ENCODE measurements at regions not wholly inside any gene's neighbourhood (a gene's known extent, or its start where the extent isn't known, plus 50 kb on each side); places are given as distances from the start of the nearest gene placed in this dataset.
"Not testable (repeated sequence)": the region's sequence is repeated elsewhere in the genome, so short reads cannot be mapped to it uniquely, and the experiment has no call there.

DNA sequence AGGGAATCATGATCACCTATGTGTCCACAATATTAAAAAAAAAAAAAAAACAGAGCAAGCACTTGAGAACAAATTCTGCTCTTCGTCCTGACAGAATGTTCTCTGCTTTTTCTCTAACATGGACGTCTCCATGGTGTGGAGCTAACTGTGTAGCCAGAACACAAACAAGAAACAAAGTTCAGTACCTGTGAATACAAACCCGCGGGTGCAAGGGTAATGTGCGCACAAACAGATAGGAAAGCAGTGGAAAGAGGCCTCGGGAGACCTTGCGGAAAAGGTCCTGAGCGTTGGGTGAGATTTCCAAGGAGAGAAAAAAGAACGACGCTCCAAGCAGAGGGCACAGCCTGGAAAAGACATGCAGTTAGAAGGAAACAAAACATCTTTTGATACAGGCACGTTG lies 92.0 kb upstream of the TBL1X start:
- DNase-seq (ENCODE audit: extremely low read depth in 1 of 2, low read depth in 1 of 2), result no peak

DNA sequence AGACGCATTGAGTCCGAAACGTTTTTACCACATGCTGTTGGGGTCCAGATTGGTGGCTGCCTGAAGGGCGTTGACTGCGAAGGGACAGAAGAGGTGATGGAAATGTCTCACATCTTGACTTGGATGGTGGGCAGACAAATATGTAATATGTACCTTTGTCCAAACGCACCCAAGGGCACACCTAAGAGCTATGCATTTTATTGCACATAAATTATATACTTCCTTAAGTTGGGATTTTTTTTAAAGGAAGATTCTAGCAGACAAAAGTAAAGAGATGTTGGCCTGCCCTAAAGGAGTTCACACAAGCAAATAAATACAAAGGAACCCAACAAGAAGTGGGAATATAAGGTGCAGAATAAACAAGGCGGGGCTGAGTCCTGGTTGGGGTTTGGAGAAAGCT lies 91.1 kb upstream of the TBL1X start:
- DNase-seq (ENCODE audit: extremely low read depth in 1 of 2, low read depth in 1 of 2), result no peak

DNA sequence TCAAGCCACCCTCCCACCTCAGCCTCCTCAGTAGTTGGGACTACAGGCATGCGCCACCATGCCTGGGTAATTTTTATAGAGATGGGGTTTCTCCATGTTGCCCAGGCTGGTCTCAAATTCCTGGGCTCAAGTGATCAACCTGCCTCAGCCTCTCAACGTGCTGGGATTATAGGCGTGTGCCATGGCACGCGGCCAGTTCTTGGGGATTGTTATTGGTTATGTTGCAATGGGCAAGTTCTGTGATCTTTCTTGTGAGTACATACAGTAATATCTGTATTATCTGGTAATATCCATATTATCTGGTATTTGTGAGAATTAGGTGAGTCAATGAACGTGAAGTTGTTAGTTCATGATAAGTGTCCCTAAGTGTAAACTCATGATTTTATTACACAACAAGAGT lies 90.3 kb upstream of the TBL1X start:
- no peak for DNase-seq (ENCODE audit: extremely low read depth in 1 of 2, low read depth in 1 of 2)

DNA sequence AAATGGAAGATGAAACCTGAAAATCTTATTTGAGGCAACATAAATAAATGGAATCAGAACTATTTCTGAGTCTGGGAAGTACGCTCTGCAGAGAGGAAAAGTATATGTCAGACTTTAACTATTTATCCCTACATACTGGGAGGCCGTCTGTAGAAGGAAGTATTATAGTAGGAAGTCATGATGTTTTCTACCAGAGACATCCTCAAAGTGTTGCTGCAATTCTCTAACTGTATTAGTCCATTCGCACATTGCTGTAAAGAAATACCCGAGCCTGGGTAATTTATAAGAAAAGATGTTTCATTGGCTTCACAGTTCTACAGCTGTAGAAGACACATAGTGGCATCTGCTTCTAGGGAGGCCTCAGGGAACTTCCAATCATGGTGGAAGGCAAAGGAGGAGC lies 88.7 kb upstream of the TBL1X start:
- no peak for DNase-seq (ENCODE audit: extremely low read depth in 1 of 2, low read depth in 1 of 2)

DNA sequence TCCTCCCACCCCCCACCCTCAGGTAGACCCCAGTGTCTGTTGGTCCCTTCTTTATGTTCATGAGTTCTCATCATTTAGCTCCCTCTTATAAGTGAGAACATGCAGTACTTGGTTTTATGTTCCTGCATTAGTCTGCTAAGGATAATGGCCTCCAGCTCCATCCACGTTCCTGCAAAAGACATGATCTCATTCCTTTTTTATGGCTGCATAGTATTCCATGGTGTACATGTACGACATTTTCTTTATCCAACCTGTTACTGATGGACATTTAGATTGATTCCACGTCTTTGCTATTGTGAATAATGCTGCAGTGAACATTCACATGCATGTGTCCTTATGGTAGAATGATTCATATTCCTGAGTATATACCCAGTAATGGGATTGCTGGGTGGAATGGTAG lies 87.6 kb upstream of the TBL1X start:
- DNase-seq (ENCODE audit: extremely low read depth in 1 of 2, low read depth in 1 of 2), result not testable (repeated sequence)

DNA sequence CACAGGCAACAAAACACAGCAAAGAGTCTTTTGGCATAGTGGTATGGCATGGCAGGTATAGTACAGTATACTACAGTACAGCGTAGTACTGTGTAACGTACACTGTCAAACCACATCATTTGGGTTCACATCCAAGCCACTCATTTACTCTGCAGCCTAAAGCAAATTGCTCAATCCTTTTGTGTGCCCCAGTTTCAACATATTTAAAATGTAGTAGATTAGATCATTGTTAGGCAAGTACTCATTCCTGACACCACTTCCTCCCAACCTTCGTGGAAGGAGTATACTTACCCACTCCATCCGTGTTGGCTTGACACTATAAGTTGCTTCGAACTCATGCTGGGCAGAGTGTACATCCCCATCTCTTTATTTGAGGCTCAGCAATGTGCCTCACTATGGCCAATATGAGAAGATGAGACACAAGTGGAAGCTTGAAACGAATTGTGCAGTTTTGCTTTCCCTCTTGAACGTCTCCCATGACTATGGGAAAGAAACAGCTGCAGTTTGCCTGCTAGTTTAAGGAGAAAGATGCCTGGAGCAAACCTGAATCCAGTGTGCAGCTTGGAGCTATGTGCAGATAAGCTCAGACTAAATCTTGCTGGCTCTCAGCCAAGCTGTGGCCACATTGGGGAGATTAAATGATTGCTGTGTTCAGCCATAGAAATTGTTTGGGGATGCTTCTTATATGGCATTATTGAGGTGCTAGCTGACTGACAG lies 85.7 kb upstream of the TBL1X start:
- DNase-seq (ENCODE audit: extremely low read depth in 1 of 2, low read depth in 1 of 2), result no peak

DNA sequence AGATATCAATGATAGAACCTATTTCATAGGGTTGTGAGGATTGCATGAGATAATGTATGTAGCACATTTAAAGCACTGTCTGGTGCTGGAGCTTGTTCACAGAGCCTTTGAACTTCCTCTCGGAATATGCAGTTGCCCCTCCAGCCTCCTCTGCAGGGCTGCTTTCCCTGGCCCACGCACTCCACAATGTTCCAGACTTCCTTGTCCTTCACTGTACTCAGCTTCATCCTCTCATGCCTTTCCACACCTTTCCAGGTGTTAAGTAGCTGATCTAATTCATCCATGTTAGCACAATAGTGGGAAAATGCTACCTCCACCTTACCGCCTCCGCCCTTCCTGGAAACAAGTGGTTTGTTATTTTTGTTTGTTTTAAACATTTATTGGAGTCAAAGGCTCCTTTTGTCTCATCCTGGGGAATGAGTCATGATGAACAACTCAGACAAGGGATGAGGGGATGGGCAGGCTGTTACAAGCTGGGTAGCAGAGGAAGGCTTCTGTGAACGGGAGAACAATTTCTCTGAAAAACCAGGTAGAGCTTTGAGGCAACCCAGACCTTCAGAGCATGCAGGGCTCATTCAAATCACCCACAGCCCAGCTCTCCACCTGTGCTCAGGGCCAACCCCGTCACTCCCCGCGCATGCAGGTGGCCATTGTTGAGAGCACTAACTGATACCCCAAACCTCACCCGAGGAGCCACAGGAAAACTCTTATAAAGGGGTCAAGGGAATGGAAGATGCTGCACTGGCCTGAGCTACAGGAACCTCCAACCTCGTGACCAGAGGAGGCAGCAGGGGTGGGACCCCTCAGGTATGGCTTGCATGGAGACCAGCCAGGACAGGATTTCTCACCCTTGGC lies 84.9 kb upstream of the TBL1X start:
- no peak for DNase-seq (ENCODE audit: extremely low read depth in 1 of 2, low read depth in 1 of 2)

DNA sequence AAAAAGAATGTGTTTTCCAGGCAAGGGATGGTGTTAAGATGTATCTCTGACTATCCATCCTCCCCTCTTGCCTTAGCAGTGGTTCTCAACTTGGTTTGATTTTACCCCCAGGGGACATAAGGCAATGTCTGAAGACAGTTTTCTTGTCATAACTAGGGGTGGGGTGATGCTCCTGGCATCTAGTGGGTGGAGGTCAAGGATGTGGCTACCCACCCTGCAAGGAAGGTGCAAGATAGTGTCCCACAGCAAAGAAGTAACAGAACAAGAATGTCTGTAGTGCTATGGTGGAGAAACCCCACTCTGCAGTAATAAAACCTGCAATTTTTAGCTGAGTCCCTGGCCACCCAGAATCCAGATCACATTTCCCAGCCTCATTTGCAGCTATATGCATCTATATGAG lies 81.2 kb upstream of the TBL1X start:
- DNase-seq (ENCODE audit: extremely low read depth in 1 of 2, low read depth in 1 of 2), result no peak

DNA sequence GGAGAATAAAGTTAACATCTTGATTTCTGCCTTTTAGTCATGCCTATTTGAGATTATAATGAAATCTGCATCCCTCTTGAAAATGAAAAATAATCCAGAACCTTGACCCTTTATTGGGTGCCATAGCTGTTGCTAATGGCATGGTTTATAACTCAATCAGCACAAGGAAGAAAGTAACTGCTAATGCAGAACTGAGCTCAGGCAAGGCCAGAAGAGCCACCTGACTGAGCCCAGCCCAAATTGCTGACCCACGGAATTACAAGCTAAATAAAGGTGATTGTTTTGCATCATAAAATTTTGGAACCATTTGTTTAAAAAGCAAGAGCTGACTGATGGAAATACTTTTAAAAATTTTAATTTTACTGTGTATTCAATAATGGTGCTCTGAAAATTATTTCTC lies 76.4 kb upstream of the TBL1X start:
- no peak for DNase-seq (ENCODE audit: extremely low read depth in 1 of 2, low read depth in 1 of 2)

DNA sequence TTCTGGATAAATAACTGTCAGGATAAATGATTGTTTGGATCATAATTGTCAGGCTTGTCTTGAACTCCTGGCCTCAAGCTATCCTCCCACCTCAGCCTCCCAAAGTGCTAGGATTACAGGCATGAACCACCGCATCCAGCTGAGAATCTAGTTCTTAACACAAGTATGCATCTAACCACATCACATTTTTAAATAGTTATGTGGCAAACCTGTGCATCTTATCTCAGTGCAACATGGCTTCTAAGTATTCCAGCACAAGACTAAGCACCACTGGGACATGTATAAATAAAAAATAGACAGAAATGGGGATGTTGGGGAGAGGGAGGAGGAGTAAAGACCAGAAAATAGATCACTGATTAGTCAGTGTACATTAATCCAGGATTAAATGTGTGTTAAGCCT lies 74.7 kb upstream of the TBL1X start:
- no peak for DNase-seq (ENCODE audit: extremely low read depth in 1 of 2, low read depth in 1 of 2)

DNA sequence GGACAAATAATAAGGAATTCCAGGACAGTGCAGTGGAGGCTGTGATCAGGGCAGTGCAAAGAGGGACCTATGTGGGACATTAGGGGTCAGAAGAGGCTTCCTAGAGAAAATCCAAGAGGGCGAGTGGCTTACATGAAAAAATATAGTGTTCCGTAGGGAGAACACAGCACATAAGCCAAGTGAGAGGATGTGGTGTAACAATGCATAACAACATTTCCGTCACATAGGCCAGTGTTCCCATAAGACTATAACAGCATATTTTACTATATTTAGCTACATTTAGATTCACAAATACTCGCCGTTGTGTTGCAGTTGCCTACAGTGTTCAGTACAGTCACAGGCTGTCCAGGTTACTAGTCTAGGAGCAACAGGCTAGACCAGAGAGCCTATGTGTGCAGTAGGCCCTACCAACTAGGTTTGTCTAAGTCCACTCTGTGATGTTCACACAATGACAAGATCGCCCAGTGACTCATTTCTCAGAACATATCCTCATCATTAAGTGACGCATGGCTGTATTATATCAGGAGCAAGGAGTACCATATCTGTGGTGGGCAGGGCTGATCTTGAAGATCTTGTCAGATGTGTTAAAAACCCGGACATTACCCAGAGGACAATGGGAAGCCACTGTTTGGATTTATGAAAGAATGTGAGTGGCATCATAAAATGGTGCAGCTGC lies 74.0 kb upstream of the TBL1X start:
- DNase-seq (ENCODE audit: extremely low read depth in 1 of 2, low read depth in 1 of 2), result no peak

DNA sequence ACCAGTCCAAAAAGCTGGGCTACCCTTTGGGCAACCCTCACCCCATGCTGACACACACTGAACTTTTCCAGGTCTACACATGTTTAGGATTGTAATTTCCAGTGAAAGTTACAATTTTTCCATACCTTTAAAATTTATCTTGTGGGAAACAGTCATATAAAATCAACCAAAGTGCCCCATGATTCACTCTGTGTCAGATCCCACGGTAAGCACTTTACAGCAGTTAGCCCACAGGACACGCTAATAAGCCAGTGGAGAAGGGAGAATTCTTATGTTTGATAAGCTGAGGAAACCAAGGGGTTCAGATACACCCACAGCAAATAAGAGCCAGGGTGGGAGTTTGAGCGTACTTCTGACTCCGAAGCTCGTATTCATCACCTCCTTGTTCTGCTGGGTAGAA lies 72.4 kb upstream of the TBL1X start:
- no peak for DNase-seq (ENCODE audit: extremely low read depth in 1 of 2, low read depth in 1 of 2)

DNA sequence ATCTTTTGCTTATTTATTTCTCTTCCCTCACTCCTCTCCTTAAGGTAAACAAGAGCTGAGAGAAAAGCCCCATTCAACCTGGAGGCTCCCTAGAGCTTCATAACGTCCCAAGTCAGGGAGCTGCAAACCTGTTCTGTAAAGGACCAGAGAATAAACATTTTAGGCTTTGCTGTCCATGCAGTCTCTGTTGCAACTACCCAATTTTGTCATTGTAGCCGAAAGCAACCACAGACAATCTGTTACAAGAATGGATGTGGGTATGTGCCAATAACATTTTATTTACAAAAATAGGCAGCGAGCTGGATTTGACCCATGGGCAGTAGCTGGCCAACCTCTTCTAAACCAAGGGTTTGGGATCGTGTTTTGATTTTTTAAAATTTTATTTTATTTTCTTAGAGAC lies 71.3 kb upstream of the TBL1X start:
- DNase-seq (ENCODE audit: extremely low read depth in 1 of 2, low read depth in 1 of 2), result no peak

DNA sequence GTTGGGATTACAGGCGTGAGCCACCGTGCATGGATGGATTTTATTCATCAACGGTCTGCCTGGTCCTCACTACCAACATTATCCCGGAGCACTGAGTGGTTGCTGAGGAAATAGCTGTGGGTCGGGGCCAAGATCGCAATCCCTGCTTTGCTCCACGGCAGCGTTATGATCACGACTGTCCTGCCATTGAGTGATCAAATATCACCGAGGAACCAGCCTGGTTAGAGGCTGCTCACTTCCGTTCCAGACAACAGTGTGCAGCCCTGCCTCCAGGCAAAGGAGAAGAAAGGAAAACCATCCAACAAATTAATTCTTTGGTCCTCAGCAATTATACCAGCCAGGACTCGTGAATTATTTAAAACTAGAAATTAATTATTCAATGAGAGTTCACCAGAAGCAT lies 70.6 kb upstream of the TBL1X start:
- DNase-seq (ENCODE audit: extremely low read depth in 1 of 2, low read depth in 1 of 2), result no peak

DNA sequence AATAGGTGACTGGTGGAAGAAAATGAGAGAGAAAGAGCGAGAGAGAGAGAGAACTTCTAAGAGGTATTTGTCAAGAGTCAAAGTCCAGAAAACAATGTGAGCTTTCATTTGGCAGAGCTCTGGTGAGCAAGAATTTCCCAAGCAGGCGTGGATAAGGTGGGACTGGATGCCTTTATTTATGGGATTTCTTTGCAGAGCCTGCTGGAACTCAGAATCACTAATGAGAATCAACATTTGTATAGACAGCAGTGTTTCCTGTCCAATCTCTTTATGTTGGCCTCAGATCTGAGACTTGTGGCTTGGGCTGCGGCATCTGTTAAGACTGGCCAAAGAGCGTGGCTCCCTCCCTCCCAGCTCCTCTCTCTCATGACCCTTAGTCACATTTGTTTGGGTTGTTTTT lies 67.9 kb upstream of the TBL1X start:
- DNase-seq (ENCODE audit: extremely low read depth in 1 of 2, low read depth in 1 of 2), result no peak

DNA sequence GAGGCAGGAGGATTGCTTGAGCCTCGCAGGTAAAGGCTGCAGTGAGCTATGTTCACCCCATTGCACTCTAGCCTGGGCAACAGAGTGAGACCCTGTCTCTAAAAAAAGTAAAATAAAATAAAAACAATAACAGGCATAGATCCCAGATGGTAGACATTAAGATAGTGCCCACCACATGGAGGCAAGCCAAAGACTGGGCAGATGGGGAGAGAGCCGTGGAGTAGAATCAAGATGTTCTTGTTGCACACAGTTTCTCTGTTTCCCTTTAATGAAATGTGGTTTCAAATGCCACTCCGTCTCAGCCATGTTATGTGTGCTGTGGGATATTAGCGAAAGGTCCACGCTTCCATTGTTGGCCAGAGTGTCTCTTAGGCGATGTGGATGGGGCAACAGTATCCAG lies 63.8 kb upstream of the TBL1X start:
- DNase-seq (ENCODE audit: extremely low read depth in 1 of 2, low read depth in 1 of 2), result no peak

DNA sequence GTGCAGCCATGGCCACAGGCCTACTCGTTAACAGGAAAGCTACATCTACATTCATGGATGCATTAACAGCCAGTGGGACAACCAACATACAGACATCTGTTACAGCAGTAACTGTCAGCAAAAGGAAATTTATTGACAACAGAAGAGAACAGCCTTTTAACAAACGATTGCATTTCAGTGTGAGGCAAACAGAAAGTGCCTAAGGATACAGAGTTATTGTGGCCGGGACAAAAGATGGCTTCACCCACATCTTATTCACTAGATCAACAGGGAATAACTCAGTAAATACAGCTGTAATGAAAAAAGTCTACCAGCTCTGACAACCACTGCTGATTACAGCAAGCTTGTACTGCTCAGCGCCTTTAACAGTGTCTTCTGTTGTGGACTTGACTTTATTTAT lies 61.5 kb upstream of the TBL1X start:
- DNase-seq (ENCODE audit: extremely low read depth in 1 of 2, low read depth in 1 of 2), result no peak

DNA sequence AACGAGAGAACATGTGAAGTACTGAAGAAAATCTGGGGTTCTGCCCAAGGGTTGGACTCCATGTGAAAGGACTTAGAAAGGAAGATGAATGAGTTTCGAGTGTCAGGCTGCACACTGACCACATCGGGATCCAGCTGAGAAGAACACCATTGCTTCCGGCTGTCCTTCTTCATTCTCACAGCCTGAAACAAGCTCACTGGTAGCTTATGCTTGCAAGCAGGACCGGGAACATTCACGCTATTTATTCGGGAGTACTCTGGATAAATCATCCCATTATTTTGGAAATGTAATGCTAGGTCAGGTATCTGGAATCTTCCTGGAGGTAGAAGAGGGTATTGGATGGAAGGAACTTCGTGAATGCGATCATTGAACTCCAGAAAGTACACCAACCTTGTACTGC lies 59.2 kb upstream of the TBL1X start:
- DNase-seq (ENCODE audit: extremely low read depth in 1 of 2, low read depth in 1 of 2), result not testable (repeated sequence)

DNA sequence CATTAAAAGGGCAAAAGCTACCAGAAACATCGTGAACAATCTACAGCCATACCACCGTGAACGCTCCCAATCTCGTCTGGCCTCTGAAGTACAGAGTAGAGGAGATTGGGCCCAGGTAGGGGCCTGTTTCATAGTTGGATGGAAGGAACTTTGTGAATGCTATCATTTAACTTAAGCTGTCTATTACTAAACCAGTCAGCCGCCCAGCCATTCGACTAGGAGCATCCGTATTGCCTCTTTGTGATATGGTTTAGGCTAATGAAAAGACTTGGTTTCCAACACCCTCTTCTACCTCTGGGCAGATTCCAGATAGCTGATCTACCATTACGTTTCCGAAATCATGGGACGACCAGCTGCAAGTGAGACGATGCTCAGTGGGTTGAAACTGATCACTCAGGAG lies 54.0 kb upstream of the TBL1X start:
- not testable (repeated sequence) for DNase-seq (ENCODE audit: extremely low read depth in 1 of 2, low read depth in 1 of 2)

DNA sequence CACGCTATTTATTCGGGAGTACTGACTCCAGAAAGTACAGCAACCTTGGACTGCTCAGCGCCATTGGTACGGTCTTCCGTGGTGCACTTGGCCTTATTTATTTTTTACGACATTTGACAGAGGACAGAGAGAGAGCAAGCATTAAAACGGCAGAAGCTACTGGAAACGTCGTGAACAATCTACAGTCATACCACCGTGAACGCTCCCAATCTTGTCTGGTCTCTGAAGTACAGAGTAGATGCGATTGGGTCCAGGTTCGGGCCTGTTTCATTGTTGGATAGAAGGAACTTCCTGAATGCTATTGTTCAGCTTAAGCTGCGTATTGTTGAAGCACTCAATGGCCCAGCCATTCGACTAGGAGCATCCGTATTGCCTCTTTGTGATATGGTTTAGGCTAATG lies 53.2 kb upstream of the TBL1X start:
- not testable (repeated sequence) for DNase-seq (ENCODE audit: extremely low read depth in 1 of 2, low read depth in 1 of 2)

DNA sequence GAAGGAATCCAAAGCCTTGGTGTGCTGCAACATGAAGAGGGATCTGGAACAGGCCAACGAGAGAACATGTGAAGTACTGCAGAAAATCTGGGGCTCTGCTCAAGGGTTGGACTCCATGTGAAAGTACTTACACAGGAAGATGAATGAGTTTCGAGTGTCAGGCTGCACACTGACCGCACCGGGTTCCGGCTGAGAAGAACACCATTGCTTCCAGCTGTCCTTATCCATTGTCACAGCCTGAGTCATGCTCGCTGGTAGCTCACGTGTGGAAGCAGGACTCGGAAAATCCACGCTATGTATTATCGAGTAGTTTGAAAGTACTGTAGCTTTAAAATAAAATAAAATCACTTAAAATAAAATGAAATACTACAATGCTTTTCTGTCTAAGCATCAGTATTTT lies 50.4 kb upstream of the TBL1X start:
- DNase-seq (ENCODE audit: extremely low read depth in 1 of 2, low read depth in 1 of 2), result no peak
